ENCODE measurements at regions not wholly inside any gene's neighbourhood (a gene's known extent, or its start where the extent isn't known, plus 50 kb on each side); places are given as distances from the start of the nearest gene placed in this dataset.

DNA sequence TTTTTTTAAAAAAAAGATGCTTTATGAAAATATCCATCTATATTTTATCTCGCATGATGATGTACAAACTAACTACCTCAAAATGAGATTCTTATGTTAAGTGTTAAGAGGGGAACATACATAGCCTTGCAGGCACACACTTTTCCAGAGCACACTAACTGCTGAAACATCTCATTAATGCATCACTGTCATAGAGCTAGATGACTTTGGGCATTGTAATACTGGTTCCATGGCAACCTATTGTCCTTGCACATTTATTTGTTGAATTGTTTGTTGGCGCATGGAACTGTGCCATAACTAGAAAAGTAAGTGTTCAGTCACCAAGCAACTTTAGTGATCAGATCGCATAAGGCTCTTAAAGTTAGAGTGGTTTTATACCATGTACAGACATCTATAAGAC, 348.3 kb downstream of the GALC start:
- TF ChIP-seq, protein P1, sequence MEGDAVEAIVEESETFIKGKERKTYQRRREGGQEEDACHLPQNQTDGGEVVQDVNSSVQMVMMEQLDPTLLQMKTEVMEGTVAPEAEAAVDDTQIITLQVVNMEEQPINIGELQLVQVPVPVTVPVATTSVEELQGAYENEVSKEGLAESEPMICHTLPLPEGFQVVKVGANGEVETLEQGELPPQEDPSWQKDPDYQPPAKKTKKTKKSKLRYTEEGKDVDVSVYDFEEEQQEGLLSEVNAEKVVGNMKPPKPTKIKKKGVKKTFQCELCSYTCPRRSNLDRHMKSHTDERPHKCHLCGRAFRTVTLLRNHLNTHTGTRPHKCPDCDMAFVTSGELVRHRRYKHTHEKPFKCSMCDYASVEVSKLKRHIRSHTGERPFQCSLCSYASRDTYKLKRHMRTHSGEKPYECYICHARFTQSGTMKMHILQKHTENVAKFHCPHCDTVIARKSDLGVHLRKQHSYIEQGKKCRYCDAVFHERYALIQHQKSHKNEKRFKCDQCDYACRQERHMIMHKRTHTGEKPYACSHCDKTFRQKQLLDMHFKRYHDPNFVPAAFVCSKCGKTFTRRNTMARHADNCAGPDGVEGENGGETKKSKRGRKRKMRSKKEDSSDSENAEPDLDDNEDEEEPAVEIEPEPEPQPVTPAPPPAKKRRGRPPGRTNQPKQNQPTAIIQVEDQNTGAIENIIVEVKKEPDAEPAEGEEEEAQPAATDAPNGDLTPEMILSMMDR (conservative IDR thresholded peaks at IDR 0.05) = no peak
- no peak for TF ChIP-seq ZFX (IDR thresholded peaks at IDR 0.05)

Measured in C4-2B (cell line).